Endothelial cell of hepatic sinusoid (primary cell): ENCODE measurements at regions not wholly inside any gene's neighbourhood (a gene's known extent, or its start where the extent isn't known, plus 50 kb on each side); places are given as distances from the start of the nearest gene placed in this dataset.

Source experiments
- in situ Hi-C: cut with HindIII; loops from 2 replicates; pipeline ENCODE4 v1.10.0; 2017; ENCODE audit warnings: low sequenced_read_pairs

DNA sequence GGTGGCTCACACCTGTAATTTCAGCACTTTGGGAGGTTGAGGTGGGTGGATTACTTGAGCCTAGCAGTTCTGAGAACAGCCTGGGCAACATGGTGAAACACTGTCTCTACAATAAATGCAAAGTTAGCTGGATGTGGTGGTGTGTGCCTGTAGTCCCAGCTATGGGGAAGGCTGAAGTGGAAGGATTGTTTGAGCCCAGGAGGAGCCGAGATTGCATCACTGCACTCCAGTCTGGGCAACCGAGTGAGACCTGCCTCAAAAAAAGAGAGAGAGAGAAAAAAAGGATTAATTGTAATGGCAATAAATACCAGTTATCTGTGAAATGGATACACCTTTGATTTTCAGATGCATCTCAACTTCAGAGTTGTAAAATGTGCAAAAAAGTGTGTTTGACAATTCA is 58.8 kb downstream of the SPRY1 start:
- in situ Hi-C loops, result no loop called here

DNA sequence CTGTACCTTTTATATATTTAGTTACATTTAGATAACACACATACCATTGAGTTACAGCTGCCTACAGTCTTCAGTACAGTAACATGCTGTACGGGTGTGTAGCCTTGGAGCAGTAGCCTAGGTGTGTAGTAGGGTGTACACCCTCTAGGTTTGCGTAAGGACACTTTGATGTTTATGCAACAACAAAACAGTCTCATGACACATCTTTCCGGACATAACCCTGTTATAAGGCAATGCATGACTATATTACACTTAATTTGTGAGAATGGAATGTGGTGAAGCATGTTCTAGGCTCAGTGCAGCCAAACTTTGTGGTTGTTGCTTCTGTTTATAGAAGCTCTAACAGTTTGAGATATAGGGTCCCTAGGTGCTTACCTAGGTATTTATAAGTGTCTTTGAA is 65.4 kb downstream of the SPRY1 start:
- in situ Hi-C loops, result no loop called here

DNA sequence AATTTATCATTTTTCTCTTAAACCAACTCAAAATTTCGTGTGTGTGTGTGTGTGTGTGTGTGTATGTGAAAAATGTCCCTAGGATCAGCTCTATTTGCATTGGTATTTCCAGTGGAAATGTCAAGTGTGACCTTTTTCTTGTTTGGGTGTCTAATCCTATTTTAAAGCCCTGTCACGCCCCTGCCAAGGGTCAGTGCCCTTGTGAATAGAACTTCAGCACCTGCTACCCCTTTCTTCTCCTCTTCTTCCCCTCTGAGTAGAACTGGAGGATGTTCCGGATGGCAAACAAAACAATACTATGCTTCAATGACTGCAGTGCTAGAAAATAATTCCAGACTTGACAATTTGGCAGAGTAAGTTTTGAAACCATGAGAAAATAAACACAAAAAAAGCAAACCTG is 67.3 kb downstream of the SPRY1 start:
- in situ Hi-C loops, result no loop called here

DNA sequence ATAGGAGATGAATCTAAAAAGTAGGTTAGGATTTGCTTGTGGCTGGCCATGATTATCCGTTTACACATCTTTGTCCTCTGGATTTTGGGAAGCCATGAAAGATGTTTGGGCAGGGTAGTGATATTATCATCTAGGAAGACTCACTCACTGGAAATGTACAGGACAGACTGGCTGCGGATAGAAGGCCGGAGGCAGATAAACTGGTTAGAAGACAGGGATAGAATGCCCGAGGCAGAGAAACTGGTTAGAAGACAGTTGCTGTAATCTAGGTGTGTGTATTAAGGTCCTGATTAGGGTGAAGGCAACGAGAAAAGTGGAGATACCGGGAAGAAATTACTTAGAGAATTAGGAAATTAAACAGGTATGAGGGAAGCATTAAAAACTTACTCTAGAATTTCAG is 68.8 kb downstream of the SPRY1 start:
- in situ Hi-C loops, result no loop called here

DNA sequence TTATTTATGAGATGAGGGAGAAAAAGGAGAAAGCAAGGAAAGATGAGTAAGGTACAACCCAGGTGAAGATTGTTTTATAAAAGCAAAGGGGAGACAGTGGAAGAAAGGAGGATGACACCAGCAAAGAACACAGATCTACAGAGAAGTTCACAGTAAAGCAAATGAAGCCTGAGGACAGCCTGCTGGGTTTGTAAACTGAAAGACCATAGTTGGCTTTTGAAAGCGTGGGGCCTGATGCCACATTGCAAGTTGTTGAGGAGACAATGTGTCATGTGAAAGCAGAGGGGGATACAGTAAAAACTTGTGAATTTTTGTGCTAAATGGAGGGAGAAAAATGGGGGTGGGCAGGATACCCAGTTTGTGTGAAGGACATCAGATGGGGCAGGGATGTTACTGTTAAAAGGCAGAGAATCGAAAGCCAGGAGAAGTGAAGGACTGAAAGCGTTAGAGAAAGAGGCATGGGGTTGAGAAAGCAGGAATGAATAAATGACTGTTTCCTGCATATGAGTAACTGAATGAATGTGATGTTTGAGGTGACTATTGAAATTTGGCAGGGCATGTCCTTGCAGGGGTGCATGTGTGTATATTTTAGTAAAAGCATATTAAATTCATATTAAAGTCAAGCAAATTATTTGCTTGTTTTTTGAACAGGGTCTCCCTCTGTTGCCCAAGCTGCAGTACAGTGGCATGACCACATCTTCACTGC is 69.6 kb downstream of the SPRY1 start:
- in situ Hi-C loops, result no loop called here

DNA sequence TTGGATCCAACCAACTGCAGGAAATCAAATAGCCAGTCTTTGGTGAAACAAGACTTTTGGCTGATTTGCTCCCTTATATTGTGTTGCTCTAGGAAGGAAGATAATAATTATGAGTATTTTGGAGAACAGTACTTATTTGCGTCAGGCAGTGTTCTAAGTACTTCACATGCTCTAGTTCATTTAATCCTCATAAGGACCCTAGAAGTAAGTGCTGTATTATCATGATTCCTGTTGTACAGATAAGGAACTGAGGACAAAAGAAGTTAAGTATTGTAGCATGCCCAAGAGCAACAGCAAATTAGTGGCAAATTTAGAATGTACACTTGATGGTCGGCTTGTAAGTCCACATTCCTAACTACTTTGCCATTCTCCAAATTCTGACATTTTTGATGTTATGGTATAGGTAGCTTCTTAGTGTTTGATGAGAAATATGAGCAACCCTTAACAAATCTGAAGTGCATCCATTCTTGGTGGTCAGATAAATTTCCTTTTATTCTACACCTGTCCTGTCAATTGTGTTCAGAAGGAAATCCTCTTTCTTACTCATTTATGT is 72.0 kb downstream of the SPRY1 start:
- in situ Hi-C loops, result no loop called here

DNA sequence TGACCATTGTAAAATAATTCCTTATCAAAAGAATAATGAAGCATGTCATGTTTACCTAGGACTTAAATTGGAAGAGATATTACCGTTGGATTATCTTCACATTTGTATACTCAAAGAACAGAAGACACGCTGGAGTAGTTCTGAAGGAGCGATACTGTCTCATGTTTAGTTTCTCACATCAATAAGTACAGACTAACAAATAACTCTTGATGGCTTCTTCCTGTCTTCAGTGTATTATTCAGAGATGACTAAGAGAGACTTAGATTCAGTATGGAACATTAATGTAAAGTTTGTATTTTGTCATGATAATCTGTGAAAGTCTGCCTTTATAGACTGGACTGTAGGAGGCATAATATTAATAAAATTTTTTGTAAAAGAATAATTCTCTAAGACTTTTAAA is 72.7 kb downstream of the SPRY1 start:
- in situ Hi-C loops, result no loop called here

DNA sequence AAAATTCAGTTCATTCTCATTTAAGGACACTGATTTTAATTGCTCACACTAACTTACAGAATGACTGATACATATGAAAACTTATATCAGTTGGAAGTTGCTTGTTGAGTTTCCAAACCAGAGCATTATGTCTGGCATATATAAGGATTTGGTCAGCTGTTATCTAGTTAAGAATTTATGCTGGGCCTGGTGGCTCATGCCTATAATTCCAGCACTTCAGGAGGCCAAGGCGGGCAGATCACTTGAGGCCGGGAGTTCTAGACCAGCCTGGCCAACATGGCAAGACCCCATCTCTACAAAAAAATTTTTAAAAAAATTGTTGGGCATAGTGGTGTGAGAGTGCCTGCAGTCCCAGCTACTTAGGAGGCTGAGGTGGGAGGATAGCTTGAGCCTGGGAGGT is 73.1 kb downstream of the SPRY1 start:
- in situ Hi-C loops, result no loop called here

DNA sequence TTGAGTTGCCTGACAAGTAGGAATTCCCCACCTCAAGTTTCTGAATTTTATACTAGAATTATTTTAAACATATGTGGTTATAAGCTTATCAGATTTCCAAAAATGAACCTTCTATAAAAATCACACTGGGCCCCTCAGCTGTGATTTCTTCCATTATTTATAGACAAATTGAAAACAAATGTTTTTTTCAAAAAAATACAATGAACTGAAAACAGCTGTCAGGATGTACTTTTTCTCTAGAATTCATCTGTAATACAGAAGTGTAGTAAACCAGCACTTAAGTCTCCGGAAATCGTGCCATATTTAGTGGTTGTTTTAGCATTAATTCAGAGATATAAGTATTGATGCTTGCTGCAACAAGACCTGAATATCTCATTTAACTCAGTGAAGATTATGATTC is 74.0 kb downstream of the SPRY1 start:
- in situ Hi-C loops, result no loop called here

DNA sequence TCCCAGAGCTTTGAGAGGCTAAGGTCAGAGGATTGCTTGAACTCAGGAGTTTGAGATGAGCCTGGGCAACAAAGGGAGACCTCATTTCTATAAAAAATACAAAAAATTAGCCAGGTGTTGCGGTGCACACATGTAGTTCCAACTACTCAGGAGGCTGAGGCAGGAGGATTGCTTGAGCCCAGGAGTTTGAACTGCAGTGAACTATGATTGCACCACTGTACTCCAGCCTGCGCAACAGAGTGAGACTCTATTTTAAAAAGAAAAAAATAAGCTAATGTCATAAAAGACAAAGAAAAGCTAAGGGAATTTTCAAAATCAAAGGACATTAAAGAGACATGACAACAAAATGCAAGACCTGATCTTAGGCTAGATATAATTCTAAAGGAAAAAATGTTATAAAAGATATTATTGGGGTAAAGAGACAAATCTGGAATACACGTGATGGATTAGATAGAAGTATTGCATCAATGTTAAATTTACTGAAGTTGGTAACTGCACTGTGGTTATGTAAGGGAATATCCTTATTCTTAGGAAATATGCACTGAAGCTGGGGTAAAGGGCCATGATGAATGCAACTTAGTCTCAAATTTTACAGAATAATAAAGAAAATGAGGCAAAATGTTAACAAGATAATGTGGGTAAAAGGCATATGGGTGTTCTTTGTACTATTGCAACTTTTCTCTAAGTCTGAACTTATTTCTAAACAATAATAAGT is 75.2 kb downstream of the SPRY1 start:
- in situ Hi-C loops, result no loop called here

DNA sequence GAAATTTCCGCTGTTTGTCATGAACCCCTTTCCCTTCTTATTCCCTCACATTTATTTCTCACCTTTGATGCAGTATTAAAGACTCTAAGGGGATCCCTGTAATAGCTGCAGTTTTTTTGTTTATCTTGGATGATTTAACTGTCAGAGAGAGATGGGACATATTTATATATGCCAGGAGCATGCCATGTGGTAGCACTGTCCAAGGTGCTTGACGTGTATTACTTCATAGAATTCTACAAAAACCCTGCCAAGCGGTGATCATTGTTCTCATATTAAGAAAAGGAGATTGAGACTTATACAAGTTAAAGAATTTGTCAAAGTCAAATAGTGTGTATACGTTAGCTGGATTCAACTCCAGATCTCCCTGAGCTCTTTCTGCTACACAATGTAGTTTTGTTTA is 78.2 kb downstream of the SPRY1 start:
- in situ Hi-C loops, result no loop called here

DNA sequence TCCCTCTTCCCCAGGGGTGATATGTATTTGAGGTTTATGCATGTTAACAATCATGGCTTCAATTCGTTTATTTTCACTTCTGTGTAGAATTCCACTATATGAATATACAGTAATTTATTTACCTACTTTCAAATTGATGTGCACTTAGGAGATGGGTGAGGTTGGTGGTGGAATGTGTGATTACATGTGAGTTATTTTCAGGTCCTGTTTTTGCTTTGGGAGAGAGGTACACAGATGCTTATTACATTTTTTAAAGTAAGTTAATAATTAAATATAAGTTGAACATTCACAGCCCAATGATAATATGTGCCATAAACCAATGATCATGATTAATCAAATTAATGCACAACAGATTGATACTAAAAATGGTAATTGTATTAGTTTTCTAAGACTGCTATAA is 79.5 kb downstream of the SPRY1 start:
- in situ Hi-C loops, result no loop called here

DNA sequence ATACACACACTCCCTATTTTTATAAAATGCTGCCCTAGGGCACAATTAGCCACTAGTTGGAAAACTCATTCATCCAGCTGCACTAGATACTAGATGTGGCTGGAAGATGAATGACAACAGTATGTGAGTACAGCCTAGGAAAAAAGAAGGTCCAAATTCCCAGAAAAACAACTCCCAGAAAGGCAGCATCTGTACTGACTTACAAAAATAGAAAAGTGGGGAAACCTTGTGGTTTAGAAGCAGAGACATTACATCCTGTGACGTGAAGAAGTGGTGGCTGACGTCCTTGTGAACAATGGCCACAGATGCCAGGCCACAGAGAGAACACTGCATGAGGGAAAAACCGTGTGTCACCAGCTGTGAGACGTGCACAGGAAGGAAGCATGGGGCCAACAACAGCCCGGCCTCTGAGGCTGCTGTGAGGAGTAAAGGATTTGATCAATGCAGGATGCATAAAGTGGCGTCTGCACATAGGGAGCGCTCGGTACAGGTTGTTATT is 81.2 kb downstream of the SPRY1 start:
- in situ Hi-C loops, result no loop called here

DNA sequence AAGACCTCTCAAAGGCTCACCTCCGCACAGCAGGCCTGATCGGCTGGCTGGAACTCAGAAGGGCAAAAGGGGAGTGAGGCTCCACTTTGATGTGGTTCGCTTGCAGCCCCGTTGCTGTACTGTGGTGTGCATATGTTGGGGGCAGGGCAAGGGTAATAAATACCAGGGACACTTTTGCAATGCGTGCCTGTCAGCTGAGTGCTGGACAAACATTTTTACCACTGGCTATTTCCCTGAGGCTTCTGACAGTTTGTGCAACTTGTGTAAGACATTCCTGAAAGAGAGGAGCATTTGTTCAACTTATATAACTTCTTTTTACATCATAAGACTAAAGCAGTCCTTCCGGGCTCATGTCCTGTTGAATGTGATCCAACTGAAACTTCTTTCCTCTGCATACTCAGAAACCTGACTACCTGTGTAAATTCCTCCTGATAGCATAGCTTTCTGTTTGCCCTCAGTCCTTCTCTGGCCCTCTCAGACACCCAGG is 82.3 kb downstream of the SPRY1 start:
- in situ Hi-C loops, result no loop called here

DNA sequence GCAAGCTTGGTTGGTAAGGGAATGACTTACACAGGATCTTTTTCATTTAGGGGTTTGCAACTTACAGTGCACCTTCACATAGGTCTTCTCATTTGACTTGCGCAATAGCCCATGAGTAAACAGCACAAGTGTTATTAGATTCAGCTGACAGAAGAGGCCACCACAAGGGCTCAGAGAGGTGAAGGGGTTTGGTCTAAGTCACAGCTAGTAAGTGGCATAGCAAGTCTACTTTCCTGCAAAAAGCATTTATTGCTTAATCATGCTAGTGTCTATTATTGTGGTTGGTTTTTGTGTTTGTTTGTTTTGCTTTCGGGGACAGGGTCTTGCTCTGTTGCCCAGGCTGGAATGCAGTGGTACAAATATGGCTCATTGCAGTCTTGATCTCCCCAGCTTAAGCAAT is 83.3 kb downstream of the SPRY1 start:
- in situ Hi-C loops, result no loop called here

DNA sequence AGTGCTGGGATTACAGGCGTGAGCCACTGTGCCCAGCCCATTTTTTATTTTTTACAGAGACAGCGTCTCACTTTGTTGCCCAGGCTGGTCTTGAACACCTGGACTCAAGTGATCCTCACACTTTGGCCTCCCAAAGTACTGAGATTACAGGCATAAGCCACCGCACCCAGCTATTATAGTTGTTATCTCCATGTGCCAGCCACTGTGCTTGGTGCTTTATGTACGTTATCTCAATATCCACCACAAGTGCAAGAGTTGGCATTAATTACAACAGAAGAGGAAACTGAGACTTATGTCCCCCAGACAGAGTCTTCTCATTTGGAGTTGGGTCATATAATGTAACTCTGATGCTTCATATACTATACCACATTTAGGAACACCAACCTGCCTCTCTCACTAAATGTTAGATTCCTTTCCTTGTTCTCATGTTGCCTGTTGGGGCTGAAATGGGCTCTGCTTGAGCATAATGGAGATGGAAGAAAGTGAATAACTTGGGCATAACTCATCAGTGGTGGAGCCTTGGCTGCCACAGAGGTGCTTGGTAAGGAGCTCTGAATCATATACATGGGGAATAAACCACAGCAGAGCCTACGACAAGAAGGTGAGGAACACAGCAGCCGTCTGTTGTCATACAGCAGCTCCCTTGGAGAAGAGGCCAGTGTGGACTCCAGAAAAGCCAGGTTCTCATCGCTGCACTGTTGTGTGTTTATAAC is 84.3 kb downstream of the SPRY1 start:
- in situ Hi-C loops, result no loop called here

DNA sequence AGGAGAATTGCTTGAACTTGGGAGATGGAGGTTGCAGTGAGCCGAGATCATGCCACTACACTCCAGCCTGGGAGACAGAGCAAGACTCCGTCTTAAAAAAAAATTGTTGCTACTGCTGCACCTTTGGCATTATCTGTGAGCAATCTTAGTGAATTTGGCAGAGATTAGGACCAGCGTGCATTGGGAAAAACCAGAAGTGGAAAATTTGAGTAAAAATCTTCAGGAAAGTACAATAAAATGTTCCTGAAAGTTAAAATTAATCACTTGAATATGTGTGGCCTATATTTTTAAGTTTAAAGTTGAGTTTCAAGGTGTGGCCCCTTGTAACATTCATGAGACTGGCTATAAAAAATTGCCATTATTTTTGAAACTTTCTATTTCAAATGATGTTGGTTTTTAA is 85.1 kb downstream of the SPRY1 start:
- in situ Hi-C loops, result no loop called here

DNA sequence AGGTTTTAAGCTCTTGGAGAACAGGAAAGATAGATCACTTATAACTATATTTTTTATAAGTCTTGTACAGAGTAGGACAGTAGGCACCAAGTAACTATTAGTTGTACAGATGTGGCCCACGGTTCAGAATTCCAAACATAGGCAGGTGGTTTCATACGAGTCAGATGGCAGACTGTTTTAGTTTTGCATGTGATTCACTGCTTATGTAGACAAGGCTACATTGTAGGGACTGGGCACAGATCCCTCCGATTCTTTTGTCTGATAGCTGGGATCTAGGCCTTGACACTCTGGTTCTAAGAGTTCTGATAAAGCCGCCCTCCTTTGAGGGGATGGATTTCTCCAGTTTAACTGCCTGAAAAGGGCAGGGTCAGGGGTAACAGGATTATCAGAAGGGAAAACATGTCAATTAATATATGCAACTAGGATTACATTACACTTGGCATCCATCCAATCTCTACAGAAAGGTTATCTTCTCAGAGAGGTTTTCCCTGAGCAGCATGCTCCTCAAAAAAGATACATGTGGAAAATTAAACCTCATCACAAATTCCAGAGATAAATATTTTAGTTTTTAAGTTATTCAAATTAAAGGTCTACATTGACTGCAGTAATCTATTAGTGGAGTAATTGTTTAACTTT is 87.8 kb downstream of the SPRY1 start:
- in situ Hi-C loops, result no loop called here

DNA sequence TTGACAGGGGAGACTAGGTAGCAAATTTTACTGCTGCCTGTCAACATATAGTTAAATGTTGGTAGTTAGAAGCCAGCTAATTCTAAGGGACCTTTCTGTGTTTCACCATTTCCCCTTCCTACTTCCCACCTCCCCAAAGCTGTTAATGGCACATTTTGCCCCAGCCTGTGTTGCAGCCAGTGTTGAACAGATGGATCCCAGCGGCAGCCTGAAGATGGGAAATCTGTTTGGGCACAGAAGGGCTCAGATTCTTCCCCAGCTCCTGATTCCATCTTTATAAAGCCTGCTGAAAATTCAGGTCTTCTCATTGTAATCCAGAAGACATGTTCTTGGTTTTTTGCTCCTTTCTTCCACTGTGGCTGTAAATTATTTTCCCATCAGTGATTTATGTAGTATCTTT is 89.0 kb downstream of the SPRY1 start:
- in situ Hi-C loops, result no loop called here

DNA sequence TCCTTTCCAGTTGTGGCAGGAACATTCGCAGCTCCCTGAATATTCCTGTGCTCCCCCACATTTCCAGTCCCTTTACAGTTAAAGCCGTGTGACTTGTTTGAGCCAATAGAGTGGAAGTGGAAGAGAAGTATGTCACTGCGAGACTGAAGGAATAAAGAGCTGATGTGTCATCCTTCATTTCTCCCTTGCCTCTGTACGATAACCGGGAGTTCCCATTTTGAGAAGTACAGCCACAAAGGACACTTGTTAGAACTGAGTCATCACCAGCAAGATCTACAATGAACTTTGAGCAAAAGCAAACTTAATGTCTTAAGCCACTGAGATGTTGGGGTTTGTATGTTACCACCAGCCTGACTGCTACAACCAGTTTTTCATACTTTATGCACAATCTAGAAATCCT is 92.3 kb downstream of the SPRY1 start:
- in situ Hi-C loops, result no loop called here

DNA sequence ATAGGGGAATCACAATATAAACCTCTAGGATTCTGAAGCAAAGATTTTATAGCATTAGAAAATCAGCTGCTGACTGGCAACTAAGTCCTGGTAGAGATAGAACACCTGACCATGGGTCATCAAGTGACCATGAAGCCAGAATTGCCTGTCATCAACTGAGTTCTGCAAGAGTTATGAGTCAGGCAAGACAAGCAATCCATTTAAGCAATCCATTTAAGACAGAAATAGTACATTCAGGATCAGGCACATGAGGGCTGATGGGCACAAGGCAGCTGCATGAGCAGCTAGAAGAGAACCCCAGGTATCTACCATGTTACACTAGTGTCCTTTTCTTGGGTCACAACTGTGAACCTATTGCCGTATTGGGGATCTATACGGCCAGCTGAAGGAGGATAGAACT is 98.9 kb downstream of the SPRY1 start:
- in situ Hi-C loops, result loop anchor here (5.0 kb wide), 1 partner anchor 82 kb away; no protein-coding TSS in a partner anchor
